HS-5 (cell line): ENCODE measurements at regions not wholly inside any gene's neighbourhood (a gene's known extent, or its start where the extent isn't known, plus 50 kb on each side); places are given as distances from the start of the nearest gene placed in this dataset.

Source experiments
- DNase-seq: peaks from one replicate; pipeline ENCODE4 v3.0.0-alpha.2; 2012; ENCODE audit warnings: low read depth

- no peak for DNase-seq
Observed at GRCh38 chr6:25038999-25039398, 103.2 kb upstream of the RIPOR2 start.

- no peak for DNase-seq
Observed at GRCh38 chr6:25041485-25042035, 105.8 kb upstream of the RIPOR2 start.

GRCh38 chr6:25042036-25042521, 106.3 kb upstream of the RIPOR2 start:
- DNase-seq: no peak

- no peak for DNase-seq
Observed at GRCh38 chr6:25042536-25042935, 106.8 kb upstream of the RIPOR2 start.

- DNase-seq: no peak
Observed at GRCh38 chr6:25042984-25043725, 107.4 kb upstream of the RIPOR2 start.

GRCh38 chr6:25043892-25044291, 108.1 kb upstream of the RIPOR2 start:
- DNase-seq: no peak

- no peak for DNase-seq
Observed at GRCh38 chr6:25046942-25047341, 111.2 kb upstream of the RIPOR2 start.

GRCh38 chr6:25050356-25050755, 114.6 kb upstream of the RIPOR2 start:
- DNase-seq: no peak

GRCh38 chr6:25051083-25051482, 115.3 kb upstream of the RIPOR2 start:
- DNase-seq: no peak

GRCh38 chr6:25052181-25052580, 116.4 kb upstream of the RIPOR2 start:
- DNase-seq: no peak

GRCh38 chr6:25053875-25054371, 118.2 kb upstream of the RIPOR2 start:
- no peak for DNase-seq

GRCh38 chr6:25054469-25054868, 118.7 kb upstream of the RIPOR2 start:
- no peak for DNase-seq

GRCh38 chr6:25056130-25056529, 120.4 kb upstream of the RIPOR2 start:
- DNase-seq: no peak

GRCh38 chr6:25057111-25057905, 121.5 kb upstream of the RIPOR2 start:
- DNase-seq: no peak

- DNase-seq: no peak
Observed at GRCh38 chr6:25058441-25058840, 122.7 kb upstream of the RIPOR2 start.

GRCh38 chr6:25058941-25059340, 123.2 kb upstream of the RIPOR2 start:
- no peak for DNase-seq

GRCh38 chr6:25060522-25060921, 124.8 kb upstream of the RIPOR2 start:
- no peak for DNase-seq

GRCh38 chr6:25061289-25061936, 125.7 kb upstream of the RIPOR2 start:
- DNase-seq: no peak

- no peak for DNase-seq
Observed at GRCh38 chr6:25062070-25062811, 126.5 kb upstream of the RIPOR2 start.

- no peak for DNase-seq
Observed at GRCh38 chr6:25064006-25064405, 128.2 kb upstream of the RIPOR2 start.

GRCh38 chr6:25065666-25066065, 129.9 kb upstream of the RIPOR2 start:
- DNase-seq: no peak

GRCh38 chr6:25066593-25066992, 130.8 kb upstream of the RIPOR2 start:
- no peak for DNase-seq
